Mesenteric fat pad (tissue), 1 donor: ENCODE measurements at regions not wholly inside any gene's neighbourhood (a gene's known extent, or its start where the extent isn't known, plus 50 kb on each side); places are given as distances from the start of the nearest gene placed in this dataset.
"Not testable (repeated sequence)": the region's sequence is repeated elsewhere in the genome, so short reads cannot be mapped to it uniquely, and the experiment has no call there.

Experiments
- DNase-seq: peaks from one replicate; pipeline ENCODE4 v3.0.0-alpha.2; 2020; ENCODE audit warnings: low spot score
- donor health status: DM: yes; HTN: yes; CAD: no.

GRCh38 chr17:30589431-30589830 lies 112.2 kb downstream of the GOSR1 start:
- no peak for DNase-seq

- no peak for DNase-seq
Measured at GRCh38 chr17:30588798-30589247, 111.6 kb downstream of the GOSR1 start.

GRCh38 chr17:30586818-30587595 lies 109.8 kb downstream of the GOSR1 start:
- DNase-seq = no peak

- no peak for DNase-seq
Measured at GRCh38 chr17:30584810-30585209, 107.6 kb downstream of the GOSR1 start.

GRCh38 chr17:30580916-30581315 lies 103.7 kb downstream of the GOSR1 start:
- no peak for DNase-seq

GRCh38 chr17:30579610-30580315 lies 102.6 kb downstream of the GOSR1 start:
- DNase-seq = no peak

GRCh38 chr17:30578015-30578717 lies 101.0 kb downstream of the GOSR1 start:
- DNase-seq = not testable (repeated sequence)
